Epithelial cell of esophagus (primary cell): ENCODE measurements at regions not wholly inside any gene's neighbourhood (a gene's known extent, or its start where the extent isn't known, plus 50 kb on each side); places are given as distances from the start of the nearest gene placed in this dataset.
"Not testable (repeated sequence)": the region's sequence is repeated elsewhere in the genome, so short reads cannot be mapped to it uniquely, and the experiment has no call there.

ENCODE experiments used
- DNase-seq: peaks from one replicate; pipeline ENCODE4 v3.0.0; 2010; ENCODE audit warnings: low read depth
- H3K4me3 ChIP-seq: 2 replicates; pipeline ENCODE4 v1.5.1; 2011; ENCODE audit warnings: mild to moderate bottlenecking, low read length, control low read depth
- CTCF ChIP-seq: IDR thresholded peaks from 2 replicates; pipeline ENCODE4 v1.5.1; 2011; ENCODE audit warnings: low read depth, mild to moderate bottlenecking, low read length, control low read depth, inconsistent platforms; ENCODE audit not compliant: insufficient read depth; ENCODE audit errors: missing control alignments

DNA sequence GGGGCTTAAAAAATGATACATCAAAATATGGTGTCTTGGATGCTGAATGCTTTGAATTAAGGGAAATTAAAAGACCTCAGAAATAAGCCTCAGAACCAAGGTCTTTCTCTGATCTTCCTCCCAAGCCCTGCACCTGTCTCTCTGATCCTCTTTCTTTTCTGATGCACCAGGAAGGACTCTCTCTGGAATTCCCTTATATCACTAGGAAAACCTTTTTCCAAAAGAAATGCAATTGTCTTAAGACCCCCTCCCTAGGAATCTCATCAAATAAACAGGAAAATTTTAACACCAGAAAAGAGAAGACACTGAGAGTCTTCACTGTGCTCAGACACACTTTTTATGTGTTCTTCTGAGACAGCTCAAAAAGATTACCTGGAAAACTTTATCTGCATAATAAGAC is 159.5 kb upstream of the PTBP2 start:
- no peak for DNase-seq
- no peak overlapping the region for H3K4me3 ChIP-seq
- no peak for TF ChIP-seq CTCF

GRCh38 chr1:96564401-96564800 is 157.2 kb upstream of the PTBP2 start:
- not testable (repeated sequence) for H3K4me3 ChIP-seq, DNase-seq

- no peak for DNase-seq
- no peak overlapping the region for H3K4me3 ChIP-seq
- no peak for TF ChIP-seq CTCF
These were observed 156.0 kb upstream of the PTBP2 start for GRCh38 chr1:96565546-96565945.

GRCh38 chr1:96568639-96569038 is 152.9 kb upstream of the PTBP2 start:
- no peak for DNase-seq
- H3K4me3 ChIP-seq, result no peak overlapping the region
- TF ChIP-seq CTCF, result no peak

GRCh38 chr1:96569288-96569687 is 152.3 kb upstream of the PTBP2 start:
- no peak for TF ChIP-seq CTCF
- DNase-seq, result no peak
- no peak overlapping the region for H3K4me3 ChIP-seq

DNA sequence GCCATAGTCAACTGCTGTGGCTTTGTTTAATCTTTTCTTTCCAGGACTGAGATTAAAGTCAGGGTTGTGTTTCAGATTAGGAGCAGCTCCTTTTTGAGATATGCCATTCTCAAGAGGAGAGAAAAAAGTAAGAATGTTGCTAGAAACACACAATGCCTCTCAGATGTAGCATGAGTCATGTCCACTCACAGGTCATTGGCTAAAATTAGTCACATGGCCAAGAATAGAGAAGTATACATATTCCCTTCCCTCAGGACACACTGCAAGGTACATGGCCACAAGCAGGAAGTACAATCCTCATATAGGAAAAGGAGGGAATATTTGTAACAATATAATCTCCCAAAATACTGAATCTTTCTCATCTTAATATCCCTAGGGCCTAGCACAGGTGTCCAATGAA is 141.9 kb upstream of the PTBP2 start:
- TF ChIP-seq CTCF, result no peak
- no peak overlapping the region for H3K4me3 ChIP-seq
- DNase-seq, result no peak

- TF ChIP-seq CTCF, result no peak
- no peak for DNase-seq
- H3K4me3 ChIP-seq, result no peak overlapping the region
These were observed 140.7 kb upstream of the PTBP2 start for GRCh38 chr1:96580920-96581319.

- no peak overlapping the region for H3K4me3 ChIP-seq
- no peak for TF ChIP-seq CTCF
- DNase-seq, result no peak
These were observed 139.8 kb upstream of the PTBP2 start for GRCh38 chr1:96581772-96582171.
